Cardiac muscle cell (in vitro differentiated cells and primary cell): ENCODE measurements at regions not wholly inside any gene's neighbourhood (a gene's known extent, or its start where the extent isn't known, plus 50 kb on each side); places are given as distances from the start of the nearest gene placed in this dataset.
A peak's percentile ranks its signal among the peaks of the same experiment; 100 is the strongest.

Experiments used
- DNase-seq, 2 donors: peaks; one replicate each; pipeline versions ENCODE4 v3.0.0 to v3.0.0-alpha.2; 2010 to 2017; ENCODE audit warnings: low read depth in 1 of 2, low spot score in 1 of 2
- H3K27ac ChIP-seq: fragments of 200-600 bp; sonication (generic); 2 replicates; pipeline ENCODE4 v1.5.1; 2016
- H3K27me3 ChIP-seq: fragments of 200-600 bp; sonication (generic); 2 replicates; pipeline ENCODE4 v1.6.0; 2016; ENCODE audit warnings: control low read depth
- H3K36me3 ChIP-seq: fragments of 200-600 bp; sonication (generic); 2 replicates; pipeline ENCODE4 v1.5.1; 2016; ENCODE audit warnings: control low read depth
- H3K4me1 ChIP-seq: fragments of 200-600 bp; sonication (generic); 2 replicates; pipeline ENCODE4 v1.8.1; 2017; ENCODE audit warnings: low read depth, mild to moderate bottlenecking, mixed run types
- H3K4me3 ChIP-seq: fragments of 200-600 bp; sonication (generic); 2 replicates; pipeline ENCODE4 v1.5.1; 2016; ENCODE audit warnings: mild to moderate bottlenecking
- H3K9me3 ChIP-seq: fragments of 200-600 bp; sonication (generic); 2 replicates; pipeline ENCODE4 v1.5.1; 2017; ENCODE audit warnings: low read depth, mild to moderate bottlenecking, control low read depth
- TF ChIP-seq, protein P1 (sequence below): IDR thresholded peaks from 2 replicates; pipeline ENCODE4 v1.5.1; 2012; ENCODE audit warnings: low read depth, mild to moderate bottlenecking, low read length

DNA sequence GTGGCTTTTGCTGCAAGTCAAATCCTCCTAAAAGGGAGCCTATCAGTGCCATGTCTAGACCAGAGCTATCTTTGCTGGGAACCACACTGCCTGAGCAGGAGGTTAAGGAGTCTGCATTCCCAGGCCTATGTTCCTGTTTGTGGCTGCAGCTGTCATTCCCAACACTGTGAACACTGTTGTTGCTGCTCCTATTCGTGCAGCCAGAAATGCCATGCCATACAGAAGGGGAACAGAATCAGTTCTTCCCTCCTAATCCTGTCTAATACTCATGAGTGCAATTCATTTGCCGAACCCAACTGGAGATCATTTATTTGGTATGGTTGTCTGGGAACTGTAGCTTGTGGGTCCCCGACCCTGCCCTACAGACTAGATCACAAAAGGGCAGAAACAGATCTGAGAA is 406.5 kb upstream of the GJE1 start:
- Histone ChIP-seq H3K9me3 (no peaks in the 10 kb centered on the region), H3K27me3 (no peaks in the 10 kb centered on the region), H3K4me3 (no peak overlapping the region), H3K4me1 (no peaks in the 10 kb centered on the region), H3K27ac (no peak overlapping the region), H3K36me3 (no peaks in the 10 kb centered on the region)
- TF ChIP-seq, protein P1, sequence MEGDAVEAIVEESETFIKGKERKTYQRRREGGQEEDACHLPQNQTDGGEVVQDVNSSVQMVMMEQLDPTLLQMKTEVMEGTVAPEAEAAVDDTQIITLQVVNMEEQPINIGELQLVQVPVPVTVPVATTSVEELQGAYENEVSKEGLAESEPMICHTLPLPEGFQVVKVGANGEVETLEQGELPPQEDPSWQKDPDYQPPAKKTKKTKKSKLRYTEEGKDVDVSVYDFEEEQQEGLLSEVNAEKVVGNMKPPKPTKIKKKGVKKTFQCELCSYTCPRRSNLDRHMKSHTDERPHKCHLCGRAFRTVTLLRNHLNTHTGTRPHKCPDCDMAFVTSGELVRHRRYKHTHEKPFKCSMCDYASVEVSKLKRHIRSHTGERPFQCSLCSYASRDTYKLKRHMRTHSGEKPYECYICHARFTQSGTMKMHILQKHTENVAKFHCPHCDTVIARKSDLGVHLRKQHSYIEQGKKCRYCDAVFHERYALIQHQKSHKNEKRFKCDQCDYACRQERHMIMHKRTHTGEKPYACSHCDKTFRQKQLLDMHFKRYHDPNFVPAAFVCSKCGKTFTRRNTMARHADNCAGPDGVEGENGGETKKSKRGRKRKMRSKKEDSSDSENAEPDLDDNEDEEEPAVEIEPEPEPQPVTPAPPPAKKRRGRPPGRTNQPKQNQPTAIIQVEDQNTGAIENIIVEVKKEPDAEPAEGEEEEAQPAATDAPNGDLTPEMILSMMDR: no peak
- peak in 1 of 2 donors; percentile 21 for DNase-seq

DNA sequence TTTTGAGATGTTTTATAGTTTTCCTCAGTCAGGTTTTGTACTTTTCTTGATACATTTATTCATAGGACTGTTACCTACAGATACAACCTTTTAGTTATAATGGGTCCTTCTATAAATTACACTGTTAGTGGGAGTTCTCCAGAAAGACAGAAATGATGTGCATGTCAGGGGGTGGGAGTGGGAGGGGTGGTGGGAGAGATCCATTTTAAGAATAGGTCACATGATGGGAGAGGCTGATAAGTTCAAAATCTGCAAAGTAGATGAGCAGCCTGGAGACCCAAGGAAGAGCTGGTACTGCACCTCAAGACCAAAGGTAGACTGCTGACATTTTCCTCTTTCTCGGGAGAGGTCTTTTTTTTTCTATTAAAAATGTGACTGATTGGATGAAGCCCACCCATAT is 408.0 kb upstream of the GJE1 start:
- H3K4me3 ChIP-seq: no peak overlapping the region
- H3K27me3 ChIP-seq: no peaks in the 10 kb centered on the region
- TF ChIP-seq, protein P1: no peak

DNA sequence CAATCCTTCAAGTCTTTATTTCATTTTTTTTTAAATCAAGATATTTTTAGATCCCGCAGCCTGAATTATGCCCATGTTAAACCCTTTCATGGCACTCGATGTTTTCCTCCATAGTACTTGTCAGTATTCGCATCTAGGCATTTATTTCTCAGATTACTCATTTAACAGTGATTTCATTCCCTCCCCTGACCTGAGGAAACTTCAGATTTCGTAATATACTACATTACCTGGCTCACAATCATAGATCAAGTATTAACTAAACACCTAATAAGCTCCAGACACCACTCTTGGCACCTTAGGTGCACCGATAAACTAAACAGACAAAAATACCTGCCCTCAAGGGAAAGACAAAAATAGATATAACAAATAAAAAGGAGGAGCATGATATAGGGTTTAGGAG is 413.2 kb upstream of the GJE1 start:
- no peaks in the 10 kb centered on the region for H3K36me3 ChIP-seq
- TF ChIP-seq, protein P1: no peak
- no peak overlapping the region for H3K27ac ChIP-seq
- H3K27me3 ChIP-seq: no peaks in the 10 kb centered on the region
- H3K4me3 ChIP-seq: no peak overlapping the region
- H3K9me3 ChIP-seq: no peaks in the 10 kb centered on the region
- DNase-seq: no peak
- H3K4me1 ChIP-seq: no peaks in the 10 kb centered on the region

More for the DNA sequence above, 408.0 kb upstream of the GJE1 start:
- no peak for DNase-seq
- Histone ChIP-seq H3K4me1 (no peaks in the 10 kb centered on the region), H3K36me3 (no peaks in the 10 kb centered on the region), H3K27ac (no peak overlapping the region), H3K9me3 (no peaks in the 10 kb centered on the region)

DNA sequence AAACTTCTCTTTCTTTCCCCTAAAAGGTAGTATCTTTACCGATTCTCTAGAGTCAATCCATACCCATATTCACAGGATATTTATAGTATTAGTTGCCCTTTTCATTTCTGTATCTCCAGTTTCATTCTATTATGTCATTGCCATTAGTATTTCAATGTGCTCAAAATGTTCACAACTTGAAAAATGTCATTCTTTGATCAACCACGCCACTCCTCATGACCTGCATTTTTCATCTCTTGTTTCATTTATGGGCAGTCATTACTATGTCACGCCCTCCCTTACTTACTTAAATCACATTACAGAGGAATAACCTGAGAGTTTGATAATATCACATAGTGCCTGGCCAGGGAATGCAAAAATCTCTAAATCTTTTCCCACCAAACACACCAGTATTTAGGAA is 427.3 kb upstream of the GJE1 start:
- no peak for DNase-seq
- Histone ChIP-seq H3K9me3 (no peaks in the 10 kb centered on the region), H3K27ac (no peak overlapping the region), H3K27me3 (no peaks in the 10 kb centered on the region), H3K4me3 (no peak overlapping the region), H3K36me3 (no peaks in the 10 kb centered on the region), H3K4me1 (no peaks in the 10 kb centered on the region)
- TF ChIP-seq, protein P1: no peak

DNA sequence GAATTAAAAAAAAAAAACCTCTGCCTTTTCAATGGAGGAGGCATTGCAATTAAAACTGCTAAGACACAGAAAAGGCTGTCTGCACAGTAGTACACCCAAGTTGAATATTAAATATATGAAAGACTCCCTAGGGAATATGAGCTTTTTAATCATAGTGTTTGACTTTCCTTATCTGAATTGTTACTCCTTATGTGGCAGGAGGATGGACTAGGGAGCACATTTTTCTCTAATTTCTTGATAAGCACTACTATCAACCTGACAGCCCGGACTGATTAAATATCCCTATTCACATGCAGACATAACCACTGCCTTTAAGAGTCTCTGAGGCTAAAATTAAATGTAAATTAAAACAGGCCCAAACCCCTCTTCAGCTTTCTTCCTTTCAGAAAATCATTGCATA is 428.6 kb upstream of the GJE1 start:
- Histone ChIP-seq H3K9me3 (no peaks in the 10 kb centered on the region), H3K27me3 (no peaks in the 10 kb centered on the region), H3K4me3 (no peak overlapping the region), H3K27ac (no peak overlapping the region), H3K4me1 (no peaks in the 10 kb centered on the region), H3K36me3 (no peaks in the 10 kb centered on the region)
- DNase-seq: no peak
- TF ChIP-seq, protein P1: no peak

DNA sequence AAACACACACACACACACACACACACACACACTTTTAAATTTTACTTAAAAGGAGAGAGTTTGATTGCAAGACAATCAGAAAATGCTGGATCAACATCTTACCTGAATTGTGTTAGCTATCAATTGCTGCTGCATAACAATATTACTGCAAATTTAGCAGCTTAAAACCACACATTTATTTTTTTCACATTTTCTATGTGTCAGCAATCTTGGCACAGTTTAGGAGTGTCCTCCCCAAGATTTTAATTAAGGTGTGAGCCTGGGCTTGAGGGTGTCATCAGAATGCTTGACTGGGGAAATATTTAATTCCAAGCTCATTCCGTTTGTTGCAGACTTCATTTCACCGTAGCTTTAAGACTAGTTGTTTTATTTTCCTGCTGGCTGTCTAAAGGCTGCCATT is 431.0 kb upstream of the GJE1 start:
- H3K4me3 ChIP-seq: no peak overlapping the region
- H3K27ac ChIP-seq: no peak overlapping the region
- H3K4me1 ChIP-seq: no peaks in the 10 kb centered on the region
- no peaks in the 10 kb centered on the region for H3K9me3 ChIP-seq
- TF ChIP-seq, protein P1: no peak
- no peak for DNase-seq
- H3K36me3 ChIP-seq: no peaks in the 10 kb centered on the region
- H3K27me3 ChIP-seq: no peaks in the 10 kb centered on the region
